Ishikawa (cell line): ENCODE measurements at regions not wholly inside any gene's neighbourhood (a gene's known extent, or its start where the extent isn't known, plus 50 kb on each side); places are given as distances from the start of the nearest gene placed in this dataset.

Source experiments
- EGR1 ChIP-seq: IDR thresholded peaks from 2 replicates; pipeline ENCODE4 v1.6.1; 2012
- MAX ChIP-seq: IDR thresholded peaks from 2 replicates; pipeline ENCODE4 v1.6.1; 2012
- TAF1 ChIP-seq: IDR thresholded peaks from 2 replicates; pipeline ENCODE4 v1.6.1; 2012; ENCODE audit warnings: low read depth, mild to moderate bottlenecking

- TF ChIP-seq EGR1 = no peak
- TF ChIP-seq TAF1 = no peak
- no peak for TF ChIP-seq MAX
Observed at GRCh38 chr13:50378509-50379044, 363.3 kb downstream of the KCNRG start.
